RPMI7951 (cell line): ENCODE measurements at regions not wholly inside any gene's neighbourhood (a gene's known extent, or its start where the extent isn't known, plus 50 kb on each side); places are given as distances from the start of the nearest gene placed in this dataset.
A peak's percentile ranks its signal among the peaks of the same experiment; 100 is the strongest.

ENCODE experiments used
- DNase-seq: peaks from one replicate; pipeline ENCODE4 v3.0.0-alpha.2; 2012; ENCODE audit warnings: low read depth

GRCh38 chr1:233516732-233517131, 97.2 kb upstream of the KCNK1 start:
- no peak for DNase-seq

GRCh38 chr1:233518344-233518743, 95.6 kb upstream of the KCNK1 start:
- DNase-seq, result peak; percentile 13

- peak; percentile 11 for DNase-seq
Observed at GRCh38 chr1:233520261-233521191, 93.4 kb upstream of the KCNK1 start.

- no peak for DNase-seq
Observed at GRCh38 chr1:233523047-233523446, 90.9 kb upstream of the KCNK1 start.

- DNase-seq, result no peak
Observed at GRCh38 chr1:233527818-233528217, 86.1 kb upstream of the KCNK1 start.

- no peak for DNase-seq
Observed at GRCh38 chr1:233530665-233531386, 83.1 kb upstream of the KCNK1 start.

GRCh38 chr1:233540816-233541215, 73.1 kb upstream of the KCNK1 start:
- no peak for DNase-seq

GRCh38 chr1:233543338-233544255, 70.3 kb upstream of the KCNK1 start:
- peak; percentile 90 for DNase-seq

GRCh38 chr1:233544304-233544703, 69.6 kb upstream of the KCNK1 start:
- DNase-seq, result no peak

- DNase-seq, result no peak
Observed at GRCh38 chr1:233547726-233548125, 66.2 kb upstream of the KCNK1 start.

GRCh38 chr1:233549404-233549803, 64.5 kb upstream of the KCNK1 start:
- DNase-seq, result no peak

GRCh38 chr1:233549917-233550316, 64.0 kb upstream of the KCNK1 start:
- DNase-seq, result no peak

- no peak for DNase-seq
Observed at GRCh38 chr1:233554037-233554436, 59.9 kb upstream of the KCNK1 start.

GRCh38 chr1:233561708-233562426, 52.0 kb upstream of the KCNK1 start:
- no peak for DNase-seq
